Caco-2 (cell line): ENCODE measurements at regions not wholly inside any gene's neighbourhood (a gene's known extent, or its start where the extent isn't known, plus 50 kb on each side); places are given as distances from the start of the nearest gene placed in this dataset.
A peak's percentile ranks its signal among the peaks of the same experiment; 100 is the strongest.

Experiments used
- BruUV-seq: library from RNA; stranded (reverse); fragments of 400-500 nt; replicated peaks from 2 replicates; lab custom pipeline; 2021; lab: Mats Ljungman, UMichigan
- CTCF ChIA-PET: fragments of 300-600 bp; sonication (Branson Sonifier 250); formaldehyde crosslinking; loops from one replicate; lab custom pipeline; 2022; ENCODE audit warnings: antibody characterized with exemption; lab: Charles Lee
- POLR2A ChIA-PET: fragments of 300-600 bp; sonication (Branson Sonifier 250); formaldehyde crosslinking; loops from one replicate; lab custom pipeline; 2022; ENCODE audit warnings: antibody characterized with exemption; lab: Charles Lee
- DNase-seq, 2 experiments: peaks; one replicate each; pipeline versions ENCODE4 v3.0.0 to v3.0.0-alpha.2; 2020 to 2022
- H3K27me3 ChIP-seq: replicated peaks from 2 replicates; pipeline ENCODE4 v1.6.0; 2011; ENCODE audit warnings: low read length; ENCODE audit not compliant: control insufficient read depth, insufficient read depth
- H3K36me3 ChIP-seq: 2 replicates; pipeline ENCODE4 v1.5.1; 2011; ENCODE audit warnings: low read length; ENCODE audit not compliant: control insufficient read depth, insufficient read depth
- H3K4me1 ChIP-seq: fragments of 250-450 bp; sonication (Bioruptor Pico); 2 replicates; pipeline ENCODE4 v1.5.1; 2020; ENCODE audit warnings: mild to moderate bottlenecking
- H3K4me3 ChIP-seq: 2 replicates; pipeline ENCODE4 v1.5.1; 2011; ENCODE audit warnings: low read depth, mild to moderate bottlenecking, control low read depth, low read length
- H3K9me3 ChIP-seq: fragments of 250-450 bp; sonication (Bioruptor Pico); 2 replicates; pipeline ENCODE4 v1.5.1; 2020; ENCODE audit warnings: mild to moderate bottlenecking, moderate library complexity
- H3K27ac Mint-ChIP-seq: one replicate; pipeline ENCODE4 v1.8.0; 2022; ENCODE audit warnings: mixed read lengths; ENCODE audit not compliant: unreplicated experiment
- H3K27me3 Mint-ChIP-seq: one replicate; pipeline ENCODE4 v1.8.0; 2022; ENCODE audit warnings: mixed read lengths; ENCODE audit not compliant: insufficient read depth, unreplicated experiment
- H3K36me3 Mint-ChIP-seq: one replicate; pipeline ENCODE4 v1.8.0; 2022; ENCODE audit warnings: mild to moderate bottlenecking, mixed read lengths; ENCODE audit not compliant: insufficient read depth, unreplicated experiment
- H3K4me1 Mint-ChIP-seq: one replicate; pipeline ENCODE4 v1.8.0; 2022; ENCODE audit warnings: low read depth, mixed read lengths; ENCODE audit not compliant: unreplicated experiment
- H3K4me3 Mint-ChIP-seq: one replicate; pipeline ENCODE4 v1.8.0; 2022; ENCODE audit warnings: mild to moderate bottlenecking, moderate library complexity, mixed read lengths; ENCODE audit not compliant: unreplicated experiment
- H3K9me3 Mint-ChIP-seq: one replicate; pipeline ENCODE4 v1.8.0; 2022; ENCODE audit warnings: mixed read lengths; ENCODE audit not compliant: unreplicated experiment
- CTCF ChIP-seq, 2 experiments: fragments of 200-600 bp in 1 of 2; IDR thresholded peaks; 1 replicate in 1 of 2; 2 replicates in 1 of 2; pipeline versions ENCODE4 v1.5.1 to v1.8.0; 2011 to 2022; ENCODE audit warnings: antibody characterized with exemption in 1 of 2, control low read depth in 1 of 2, inconsistent platforms in 1 of 2, low read depth in 1 of 2, low read length in 1 of 2, mild to moderate bottlenecking in 1 of 2, moderate library complexity in 1 of 2; ENCODE audit not compliant: insufficient read depth in 1 of 2, severe bottlenecking in 1 of 2, unreplicated experiment in 1 of 2
- intact Hi-C: fragments of 100-400 bp; cut with micrococcal nuclease; formaldehyde crosslinking; loops from one replicate; pipeline ENCODE4 v1.10.0; 2022; ENCODE audit not compliant: unreplicated experiment

- Mint-ChIP-seq H3K36me3 (no peaks in the 10 kb centered on the region), H3K27ac (no peak overlapping the region), H3K9me3 (no peaks in the 10 kb centered on the region), H3K4me3 (no peak overlapping the region), H3K4me1 (no peaks in the 10 kb centered on the region), H3K27me3 (no peaks in the 10 kb centered on the region)
- no peak overlapping the region for H3K4me3 ChIP-seq
- H3K4me1 ChIP-seq, result peaks cover 5% of the 10 kb centered on the region; the same call in 1 of the 2 replicates
- POLR2A ChIA-PET, result no interaction called here
- TF ChIP-seq CTCF (IDR thresholded peaks at IDR 0.05; ENCODE audit: insufficient read depth in 1 of 2, low read depth in 1 of 2, low read length in 1 of 2, severe bottlenecking in 1 of 2, unreplicated experiment in 1 of 2), result peak in 1 of 2 experiments; percentile 12
- H3K9me3 ChIP-seq, result no peaks in the 10 kb centered on the region; the same call in 1 of the 2 replicates
- peak in 1 of 2 experiments; percentile 19 for DNase-seq
- CTCF ChIA-PET, result interaction anchor here (0.7 kb wide), 1 partner anchor 320 kb away, joined by 3 read pairs; no protein-coding TSS in a partner anchor
- intact Hi-C loops, result no loop called here
- BruUV-seq, result no TSS peak
- no peaks in the 10 kb centered on the region for H3K27me3 ChIP-seq
- no peaks in the 10 kb centered on the region for H3K36me3 ChIP-seq
These were observed 239.1 kb upstream of the ARID2 start for GRCh38 chr12:45490232-45490881.

GRCh38 chr12:45494279-45494678, 235.2 kb upstream of the ARID2 start:
- Mint-ChIP-seq H3K27me3 (no peaks in the 10 kb centered on the region), H3K9me3 (no peaks in the 10 kb centered on the region), H3K4me3 (no peak overlapping the region), H3K27ac (no peak overlapping the region), H3K4me1 (no peaks in the 10 kb centered on the region), H3K36me3 (no peaks in the 10 kb centered on the region)
- no TSS peak for BruUV-seq
- DNase-seq, result no peak
- H3K4me1 ChIP-seq, result peaks cover 5% of the 10 kb centered on the region; the same call in 1 of the 2 replicates
- intact Hi-C loops, result no loop called here
- no peak for TF ChIP-seq CTCF (IDR thresholded peaks at IDR 0.05; ENCODE audit: insufficient read depth in 1 of 2, low read depth in 1 of 2, low read length in 1 of 2, severe bottlenecking in 1 of 2, unreplicated experiment in 1 of 2)
- ChIA-PET POLR2A (no interaction called here), CTCF (no interaction called here)
- no peak overlapping the region for H3K4me3 ChIP-seq
- H3K36me3 ChIP-seq, result no peaks in the 10 kb centered on the region
- H3K9me3 ChIP-seq, result peaks cover 4% of the 10 kb centered on the region; the same call in 1 of the 2 replicates
- H3K27me3 ChIP-seq, result no peaks in the 10 kb centered on the region

GRCh38 chr12:45498645-45499044, 230.9 kb upstream of the ARID2 start:
- no peak for DNase-seq
- CTCF ChIA-PET, result no interaction called here
- Mint-ChIP-seq H3K27ac (no peak overlapping the region), H3K4me1 (no peaks in the 10 kb centered on the region), H3K9me3 (no peaks in the 10 kb centered on the region), H3K27me3 (no peaks in the 10 kb centered on the region), H3K36me3 (no peaks in the 10 kb centered on the region), H3K4me3 (no peak overlapping the region)
- no peak for TF ChIP-seq CTCF (IDR thresholded peaks at IDR 0.05; ENCODE audit: insufficient read depth in 1 of 2, low read depth in 1 of 2, low read length in 1 of 2, severe bottlenecking in 1 of 2, unreplicated experiment in 1 of 2)
- Histone ChIP-seq H3K9me3 (peaks cover 4% of the 10 kb centered on the region; the same call in 1 of the 2 replicates), H3K36me3 (no peaks in the 10 kb centered on the region), H3K27me3 (no peaks in the 10 kb centered on the region), H3K4me3 (no peak overlapping the region), H3K4me1 (no peaks in the 10 kb centered on the region)
- no TSS peak for BruUV-seq
- intact Hi-C loops, result no loop called here
- POLR2A ChIA-PET, result no interaction called here
